GM19463 (cell line): ENCODE measurements at regions not wholly inside any gene's neighbourhood (a gene's known extent, or its start where the extent isn't known, plus 50 kb on each side); places are given as distances from the start of the nearest gene placed in this dataset.

ENCODE experiments used
- ATAC-seq: cut with Tn5 transposase; IDR thresholded peaks from one replicate; pipeline ENCODE4 v1.9.1; 2021; ENCODE audit warnings: mild to moderate bottlenecking, moderate library complexity; ENCODE audit not compliant: unreplicated experiment

GRCh38 chr6:167532410-167533288 lies 207.8 kb downstream of the TTLL2 start:
- no peak for ATAC-seq

GRCh38 chr6:167533851-167534250 lies 209.0 kb downstream of the TTLL2 start:
- no peak for ATAC-seq

- ATAC-seq = no peak
These were observed 212.9 kb downstream of the TTLL2 start for GRCh38 chr6:167537816-167538215.

- ATAC-seq = no peak
These were observed 213.9 kb downstream of the TTLL2 start for GRCh38 chr6:167538746-167539145.

- no peak for ATAC-seq
These were observed 215.9 kb downstream of the TTLL2 start for GRCh38 chr6:167540796-167541195.

GRCh38 chr6:167541544-167541943 lies 216.7 kb downstream of the TTLL2 start:
- no peak for ATAC-seq

- no peak for ATAC-seq
These were observed 219.0 kb downstream of the TTLL2 start for GRCh38 chr6:167543602-167544497.

- ATAC-seq = no peak
These were observed 221.9 kb downstream of the TTLL2 start for GRCh38 chr6:167546611-167547327.

GRCh38 chr6:167547328-167547692 lies 222.4 kb downstream of the TTLL2 start:
- no peak for ATAC-seq

- no peak for ATAC-seq
These were observed 222.9 kb downstream of the TTLL2 start for GRCh38 chr6:167547751-167548150.

GRCh38 chr6:167548451-167548850 lies 223.6 kb downstream of the TTLL2 start:
- no peak for ATAC-seq

GRCh38 chr6:167549213-167549612 lies 224.3 kb downstream of the TTLL2 start:
- no peak for ATAC-seq

GRCh38 chr6:167550941-167551627 lies 226.2 kb downstream of the TTLL2 start:
- no peak for ATAC-seq

GRCh38 chr6:167551628-167552257 lies 226.9 kb downstream of the TTLL2 start:
- no peak for ATAC-seq

- no peak for ATAC-seq
These were observed 227.4 kb downstream of the TTLL2 start for GRCh38 chr6:167552258-167552630.

- no peak for ATAC-seq
These were observed 228.3 kb downstream of the TTLL2 start for GRCh38 chr6:167552961-167553735.

GRCh38 chr6:167553736-167554119 lies 228.8 kb downstream of the TTLL2 start:
- no peak for ATAC-seq

- ATAC-seq = no peak
These were observed 230.0 kb downstream of the TTLL2 start for GRCh38 chr6:167554854-167555253.

GRCh38 chr6:167555836-167556235 lies 230.9 kb downstream of the TTLL2 start:
- ATAC-seq = no peak
